Activated naive CD4-positive, alpha-beta T cell treated with anti-CD3 and anti-CD28 coated beads, Interleukin-2, amount 50 U/mL, for 72 hours (primary cell): ENCODE measurements at regions not wholly inside any gene's neighbourhood (a gene's known extent, or its start where the extent isn't known, plus 50 kb on each side); places are given as distances from the start of the nearest gene placed in this dataset.

Experiments
- ATAC-seq, 2 donors: fragments of 150-1000 bp; cut with Tn5 transposase; 2 replicates each; pipeline ENCODE4 v1.10.0; 2021; ENCODE audit warnings: mild to moderate bottlenecking in 2 of 2, moderate library complexity in 2 of 2
- DNase-seq, 2 donors: peaks; one replicate each; pipeline ENCODE4 v3.0.0; 2021 to 2022; ENCODE audit warnings: low spot score in 2 of 2
- H3K27ac Mint-ChIP-seq, 2 donors: one replicate each; pipeline ENCODE4 v1.8.0; 2022; ENCODE audit warnings: mild to moderate bottlenecking in 2 of 2, mixed read lengths in 2 of 2
- H3K36me3 Mint-ChIP-seq, 2 donors: one replicate each; pipeline ENCODE4 v1.8.0; 2022; ENCODE audit warnings: mixed read lengths in 2 of 2
- H3K9me3 Mint-ChIP-seq, 2 donors: one replicate each; pipeline ENCODE4 v1.8.0; 2022; ENCODE audit warnings: mixed read lengths in 2 of 2

DNA sequence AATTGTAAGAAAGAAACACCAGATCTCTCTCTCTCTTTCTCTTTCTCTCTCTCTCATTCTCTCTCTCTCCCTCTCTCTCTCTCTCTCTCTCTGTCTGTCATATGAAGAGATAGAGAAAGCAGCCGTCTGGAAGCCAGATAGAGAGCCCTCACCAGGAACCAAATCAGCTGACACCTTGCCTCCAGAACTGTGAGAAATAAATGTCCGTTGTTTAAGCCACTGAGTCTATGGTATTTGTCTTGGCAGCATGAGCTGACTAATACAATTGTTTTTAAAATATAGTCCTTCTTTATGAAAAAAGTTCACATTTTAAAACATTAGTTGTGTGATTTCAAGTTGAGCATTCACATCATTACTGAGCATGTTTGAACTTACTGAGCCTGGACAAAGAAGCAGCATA, 275.6 kb downstream of the CETN3 start:
- DNase-seq (no peak), ATAC-seq (no peak)
- Mint-ChIP-seq H3K27ac (no peak overlapping the region), H3K36me3 (no peaks in the 10 kb centered on the region), H3K9me3 (no peaks in the 10 kb centered on the region)

DNA sequence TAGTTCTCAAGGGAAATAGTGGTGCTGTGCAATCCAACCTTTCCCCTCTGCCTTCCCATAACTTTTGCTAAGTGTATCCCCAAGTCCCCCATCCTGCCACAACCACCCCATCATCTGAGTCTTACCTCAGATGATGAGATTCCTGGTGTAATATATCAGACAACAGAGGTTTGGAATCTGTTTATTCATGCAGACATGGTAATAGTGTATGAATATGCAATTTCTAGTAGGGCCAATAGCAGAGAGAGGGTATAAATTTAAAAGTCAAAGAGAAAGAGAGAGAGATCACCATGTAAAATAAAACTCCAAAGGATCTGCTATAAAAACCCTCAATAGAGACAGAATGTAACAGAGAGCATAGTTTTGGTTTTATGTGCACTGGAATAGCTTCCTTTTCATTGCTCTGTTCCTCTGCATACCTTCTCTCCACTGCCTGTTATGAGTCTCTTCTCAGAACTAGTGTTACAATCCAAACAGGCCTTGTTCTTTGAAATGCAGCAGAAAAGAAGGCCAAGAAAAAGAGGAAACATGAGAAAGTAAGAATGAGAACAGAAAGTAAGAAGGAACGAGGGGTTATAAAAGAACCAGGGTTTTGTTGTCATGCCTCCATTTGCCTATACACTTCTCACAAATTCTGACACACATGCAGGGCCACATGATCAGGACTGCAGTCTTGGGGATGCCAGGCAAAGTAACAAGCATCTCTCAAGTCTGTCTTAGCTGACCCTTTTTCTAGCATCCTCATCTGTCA, 278.0 kb downstream of the CETN3 start:
- DNase-seq (no peak), ATAC-seq (no peak)
- H3K36me3 Mint-ChIP-seq: no peaks in the 10 kb centered on the region
- H3K9me3 Mint-ChIP-seq: peaks cover 0 to 4% of the 10 kb centered on the region in 2 donors
- H3K27ac Mint-ChIP-seq: no peak overlapping the region

DNA sequence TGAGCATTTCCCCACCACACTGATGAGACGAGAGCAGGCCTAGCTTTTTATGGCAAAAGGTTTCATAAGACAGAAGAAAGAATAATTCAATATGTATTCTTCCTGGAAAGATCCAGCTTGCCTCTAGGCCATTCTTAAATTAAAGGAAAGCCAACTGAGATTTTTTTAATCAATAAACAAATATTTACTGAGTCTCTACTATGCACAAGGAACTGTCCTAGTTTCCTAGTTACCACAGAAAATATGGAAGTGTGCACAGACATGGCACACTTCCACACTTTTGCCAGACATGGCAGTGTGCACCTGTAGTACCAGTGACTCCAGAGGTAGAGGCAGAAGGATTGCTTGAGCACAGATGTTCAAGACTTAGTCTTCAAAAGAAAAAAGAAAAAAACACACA, 281.0 kb downstream of the CETN3 start:
- ATAC-seq (no peak), DNase-seq (no peak)
- Mint-ChIP-seq H3K27ac (no peak overlapping the region), H3K36me3 (no peaks in the 10 kb centered on the region), H3K9me3 (peaks cover 0 to 4% of the 10 kb centered on the region in 2 donors)

DNA sequence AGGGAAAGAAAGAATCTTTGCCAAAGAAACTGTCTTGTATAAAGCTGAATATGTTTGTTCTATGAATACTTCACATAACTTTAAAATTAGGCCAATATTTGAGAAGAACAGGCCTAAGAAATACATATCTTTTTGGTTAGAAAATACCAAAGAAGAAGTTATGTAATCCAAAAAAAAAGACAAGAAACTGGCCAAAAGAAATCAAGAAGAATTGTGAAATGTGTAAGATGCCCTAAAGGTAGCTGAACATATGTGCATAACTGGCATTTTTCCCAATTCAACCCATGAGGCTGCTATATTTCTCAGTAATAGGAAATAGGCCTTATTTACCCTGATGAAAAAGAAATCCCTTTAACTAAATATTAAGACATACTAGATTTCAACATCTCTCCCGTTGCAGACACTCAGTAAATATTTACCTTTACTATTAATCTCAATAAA, 290.0 kb downstream of the CETN3 start:
- Mint-ChIP-seq H3K27ac (no peak overlapping the region), H3K9me3 (peaks cover 0 to 4% of the 10 kb centered on the region in 2 donors), H3K36me3 (no peaks in the 10 kb centered on the region)
- no peak for DNase-seq
- no peak for ATAC-seq

DNA sequence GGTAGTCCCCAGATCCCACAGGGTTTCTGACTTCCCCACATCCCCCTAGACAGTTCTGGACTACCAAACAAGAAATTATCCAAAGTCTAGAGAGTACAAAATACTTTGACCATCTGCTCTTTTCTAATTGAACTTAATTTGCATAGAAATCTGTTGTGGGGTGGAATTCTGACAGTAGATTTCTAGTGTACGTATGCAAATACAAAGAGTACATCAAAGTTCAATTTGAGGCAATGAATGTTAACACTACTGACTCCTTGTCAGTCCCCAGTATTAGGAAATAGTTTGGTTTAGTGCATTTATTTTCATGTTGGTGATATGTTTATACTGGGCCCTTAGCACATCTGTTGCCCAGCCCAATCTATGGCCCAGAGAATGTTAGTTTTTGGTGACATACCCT, 292.6 kb downstream of the CETN3 start:
- Mint-ChIP-seq H3K36me3 (no peaks in the 10 kb centered on the region), H3K9me3 (peaks cover 3 to 4% of the 10 kb centered on the region in 2 donors), H3K27ac (no peak overlapping the region)
- no peak for ATAC-seq
- DNase-seq: no peak

DNA sequence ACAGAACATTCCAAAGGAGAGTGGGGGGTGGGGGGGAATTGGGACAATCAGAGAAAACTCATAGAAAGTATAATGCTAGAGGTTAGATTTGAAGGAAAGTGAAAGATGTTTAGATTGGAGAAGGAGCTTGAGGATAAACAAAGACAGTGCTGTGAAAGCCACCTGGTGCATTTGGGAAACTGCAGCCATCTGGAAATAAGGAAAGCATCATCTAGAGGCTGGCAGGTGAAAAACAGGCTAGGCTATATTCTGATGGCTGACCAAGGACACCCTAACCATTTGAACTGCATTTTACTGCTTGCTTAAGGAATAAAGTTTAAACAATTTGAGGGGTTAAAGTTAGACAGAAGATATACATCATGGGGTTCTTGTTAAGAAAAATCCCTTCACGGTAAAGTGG, 296.4 kb downstream of the CETN3 start:
- H3K36me3 Mint-ChIP-seq: no peaks in the 10 kb centered on the region
- no peak for ATAC-seq

DNA sequence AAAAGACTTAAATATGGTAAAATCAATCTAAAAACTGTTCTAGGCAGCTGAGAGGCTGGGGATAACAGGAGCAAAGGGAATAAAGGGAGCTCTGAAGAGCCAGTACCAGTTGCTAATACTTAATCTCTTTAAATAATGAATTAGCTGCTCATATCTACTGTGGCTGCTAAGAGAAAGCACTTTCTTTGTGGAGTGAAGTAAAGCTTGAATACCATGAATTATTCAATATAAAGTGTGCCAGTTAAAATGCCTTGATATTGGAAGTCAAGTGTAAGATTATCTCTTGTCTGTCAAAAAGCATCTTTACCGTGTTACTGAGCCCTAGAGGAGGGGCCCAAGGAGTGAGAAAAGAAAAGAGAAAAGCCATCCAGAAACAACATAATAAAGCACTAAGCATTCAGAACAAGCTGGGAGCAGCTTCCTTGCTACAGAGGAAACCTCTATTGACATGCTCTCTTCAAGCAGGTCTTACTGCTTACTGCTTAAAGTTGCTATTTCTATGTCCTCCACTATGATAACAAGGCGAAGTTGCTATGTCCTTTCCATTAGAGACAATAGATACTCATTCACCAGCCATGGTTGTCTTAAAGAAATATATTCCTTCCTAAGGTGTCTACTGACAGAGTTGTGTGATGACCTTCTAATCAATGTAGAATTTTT, 297.4 kb downstream of the CETN3 start:
- no peak for ATAC-seq
- Mint-ChIP-seq H3K36me3 (no peaks in the 10 kb centered on the region), H3K9me3 (peaks cover 3 to 4% of the 10 kb centered on the region in 2 donors)

More for the DNA sequence above, 296.4 kb downstream of the CETN3 start:
- no peak for DNase-seq
- peaks cover 3 to 4% of the 10 kb centered on the region in 2 donors for H3K9me3 Mint-ChIP-seq
- no peak overlapping the region for H3K27ac Mint-ChIP-seq

DNA sequence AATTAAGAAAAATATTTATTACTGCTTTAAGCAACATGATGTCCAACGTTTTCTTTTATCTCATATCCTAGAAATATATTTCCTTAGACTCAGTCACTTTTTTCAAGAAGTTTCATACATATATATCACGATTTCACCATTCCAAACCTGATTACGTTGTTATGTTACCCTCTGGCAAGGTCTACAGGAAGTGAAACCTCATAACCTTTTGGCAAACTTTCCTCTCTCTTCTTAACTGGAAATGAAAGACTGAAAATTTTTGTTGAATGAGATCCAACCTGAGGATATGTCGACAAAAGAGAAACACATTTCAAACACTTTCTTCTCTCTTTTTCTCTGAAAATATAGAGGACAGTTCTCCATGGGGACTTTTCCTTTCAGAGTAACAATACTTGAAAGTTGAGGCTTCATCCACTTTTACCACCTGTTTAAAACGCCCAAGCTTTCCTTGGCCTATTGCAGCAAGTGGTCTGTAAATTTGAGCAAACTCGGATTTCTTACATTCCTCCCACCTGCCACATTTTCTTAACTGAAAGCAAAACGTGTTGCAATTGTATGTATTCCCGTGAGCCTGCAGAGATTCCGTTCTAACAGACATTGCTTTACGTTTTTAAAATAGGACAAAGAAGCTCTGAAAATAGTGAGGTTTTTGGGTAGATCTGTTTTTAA, 298.1 kb downstream of the CETN3 start:
- Mint-ChIP-seq H3K9me3 (peaks cover 2 to 3% of the 10 kb centered on the region in 2 donors), H3K36me3 (no peaks in the 10 kb centered on the region), H3K27ac (no peak overlapping the region)
- DNase-seq: no peak
- no peak for ATAC-seq

More for the DNA sequence above, 297.4 kb downstream of the CETN3 start:
- H3K27ac Mint-ChIP-seq: no peak overlapping the region
- DNase-seq: no peak

DNA sequence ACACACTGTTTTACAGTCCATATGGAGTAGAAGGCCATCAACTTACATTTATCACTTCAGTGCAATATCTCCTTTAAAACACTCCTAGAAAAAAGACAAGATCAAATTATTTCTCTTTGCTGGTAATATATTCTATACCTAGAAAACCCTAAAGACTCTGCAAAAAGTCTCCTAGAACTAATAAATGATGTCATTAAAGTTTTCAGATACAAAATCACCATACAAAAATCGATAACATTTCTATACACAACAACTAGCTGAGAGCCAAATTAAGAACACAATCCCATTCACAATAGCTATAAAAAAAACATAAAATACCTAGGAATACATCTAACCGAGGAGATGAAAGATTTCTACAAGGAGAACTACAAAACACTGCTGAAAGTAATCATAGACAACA, 300.3 kb downstream of the CETN3 start:
- H3K9me3 Mint-ChIP-seq: peaks cover 8 to 16% of the 10 kb centered on the region in 2 donors
- no peak for ATAC-seq
- H3K27ac Mint-ChIP-seq: no peak overlapping the region
- no peaks in the 10 kb centered on the region for H3K36me3 Mint-ChIP-seq
- no peak for DNase-seq

DNA sequence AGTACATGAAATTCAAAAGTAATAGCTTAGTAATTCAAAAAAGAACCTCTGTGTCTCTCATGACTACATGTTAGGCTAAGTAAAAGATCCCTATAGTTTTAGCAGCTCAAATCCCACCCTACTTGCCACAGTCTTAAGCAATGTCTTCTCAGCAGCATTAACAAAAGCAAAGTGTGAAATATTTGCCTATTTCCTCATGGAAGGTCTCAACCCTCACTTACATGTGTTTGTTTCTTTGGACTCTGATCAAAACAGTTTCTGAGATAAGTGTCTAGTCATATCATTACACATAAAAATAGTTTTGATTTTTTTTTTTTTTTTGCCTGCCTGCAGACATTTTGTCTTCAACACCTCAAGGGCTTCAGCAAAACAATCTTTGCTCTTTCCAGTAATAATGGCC, 310.5 kb downstream of the CETN3 start:
- no peak for ATAC-seq
- H3K9me3 Mint-ChIP-seq: peaks cover 0 to 3% of the 10 kb centered on the region in 2 donors
- no peak for DNase-seq
- H3K27ac Mint-ChIP-seq: no peak overlapping the region
- no peaks in the 10 kb centered on the region for H3K36me3 Mint-ChIP-seq

DNA sequence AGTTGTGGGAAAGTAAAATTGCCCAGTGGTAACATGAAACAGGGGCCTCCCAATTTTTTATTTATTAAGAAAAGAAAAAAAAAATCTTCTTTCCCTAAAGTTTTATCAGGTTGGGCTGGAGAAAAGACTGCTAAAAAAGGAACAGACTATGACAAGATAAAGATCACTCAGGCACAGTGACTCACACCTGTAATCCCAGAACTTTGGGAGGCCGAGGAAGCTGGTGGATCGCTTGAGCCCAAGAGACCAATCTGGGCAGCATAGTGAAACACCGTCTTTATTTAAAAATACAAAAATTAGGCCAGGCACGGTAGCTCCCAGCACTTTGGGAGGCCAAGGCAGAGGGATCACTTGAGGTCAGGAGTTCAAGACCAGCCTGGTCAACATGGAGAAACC, 312.5 kb downstream of the CETN3 start:
- Mint-ChIP-seq H3K9me3 (peaks cover 0 to 3% of the 10 kb centered on the region in 2 donors), H3K36me3 (no peaks in the 10 kb centered on the region), H3K27ac (no peak overlapping the region)
- DNase-seq (no peak), ATAC-seq (no peak)

DNA sequence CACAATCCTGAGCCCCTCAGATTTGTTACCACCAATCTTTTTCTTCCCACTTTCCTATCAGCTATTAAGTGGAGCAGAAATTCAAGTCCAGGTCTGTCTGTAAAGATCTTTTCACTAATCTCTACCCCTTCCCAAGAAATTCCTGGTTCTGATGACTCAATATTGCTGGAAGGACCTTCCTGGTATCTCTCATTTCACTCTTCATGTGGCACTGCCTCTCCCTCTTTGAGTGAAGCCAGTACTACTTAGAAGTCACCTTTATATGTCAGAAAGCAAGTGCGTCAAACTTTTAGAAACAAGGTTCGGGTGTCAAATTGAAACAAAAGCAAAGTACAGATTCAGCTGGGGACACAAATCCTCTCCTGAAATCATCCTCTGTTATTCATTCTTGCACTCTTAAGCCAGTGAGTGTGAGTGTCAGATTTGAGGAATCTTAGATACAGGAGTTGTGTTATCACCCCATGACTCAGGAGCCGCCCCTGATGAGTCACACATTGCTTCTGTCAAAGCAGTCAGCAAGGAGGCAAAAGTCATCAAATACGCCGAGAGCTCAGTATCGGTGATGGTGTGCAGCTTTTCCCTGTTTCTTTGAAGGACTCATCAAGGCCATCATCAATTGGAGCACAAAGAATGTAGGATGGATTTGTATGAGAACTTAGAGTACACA, 313.0 kb downstream of the CETN3 start:
- no peaks in the 10 kb centered on the region for H3K36me3 Mint-ChIP-seq
- ATAC-seq: no peak
- no peak overlapping the region for H3K27ac Mint-ChIP-seq
- H3K9me3 Mint-ChIP-seq: peaks cover 0 to 3% of the 10 kb centered on the region in 2 donors
- DNase-seq: no peak

DNA sequence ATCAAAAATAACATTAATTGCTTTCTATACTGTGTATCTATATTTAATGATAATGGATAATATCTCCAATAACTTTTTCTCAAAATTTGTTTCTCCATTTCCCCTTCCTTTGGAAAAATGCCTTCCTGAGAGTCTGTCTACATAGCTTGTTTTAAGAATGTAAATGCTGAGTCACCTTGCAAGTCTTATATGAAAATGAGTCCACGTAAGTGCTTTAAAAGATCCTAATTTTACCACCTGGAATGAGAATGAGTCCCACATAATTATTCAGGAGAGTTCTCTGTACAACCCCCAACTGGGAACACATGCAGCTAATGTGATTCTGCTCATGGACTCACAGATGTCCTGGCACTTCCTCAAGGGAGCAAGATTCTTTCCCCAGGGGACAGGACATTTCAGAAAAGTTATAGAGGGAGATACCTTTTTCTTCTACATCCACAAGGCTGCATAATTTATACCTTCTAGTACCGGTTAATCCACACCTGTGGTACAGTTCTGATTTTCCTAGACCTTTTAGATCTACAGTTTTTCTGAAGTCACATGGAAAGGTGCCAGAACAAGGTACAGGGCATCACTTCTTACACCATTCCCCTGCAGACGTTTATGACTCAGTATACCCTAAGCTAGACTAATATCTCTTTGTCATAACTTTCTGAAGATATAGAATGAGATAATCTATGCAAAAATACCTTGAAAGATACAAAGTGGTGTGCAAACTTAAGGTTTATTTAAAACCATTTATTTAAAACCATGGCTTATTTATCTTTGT, 314.1 kb downstream of the CETN3 start:
- H3K9me3 Mint-ChIP-seq: peaks cover 0 to 2% of the 10 kb centered on the region in 2 donors
- DNase-seq: no peak
- no peak for ATAC-seq
- no peak overlapping the region for H3K27ac Mint-ChIP-seq
- H3K36me3 Mint-ChIP-seq: no peaks in the 10 kb centered on the region

DNA sequence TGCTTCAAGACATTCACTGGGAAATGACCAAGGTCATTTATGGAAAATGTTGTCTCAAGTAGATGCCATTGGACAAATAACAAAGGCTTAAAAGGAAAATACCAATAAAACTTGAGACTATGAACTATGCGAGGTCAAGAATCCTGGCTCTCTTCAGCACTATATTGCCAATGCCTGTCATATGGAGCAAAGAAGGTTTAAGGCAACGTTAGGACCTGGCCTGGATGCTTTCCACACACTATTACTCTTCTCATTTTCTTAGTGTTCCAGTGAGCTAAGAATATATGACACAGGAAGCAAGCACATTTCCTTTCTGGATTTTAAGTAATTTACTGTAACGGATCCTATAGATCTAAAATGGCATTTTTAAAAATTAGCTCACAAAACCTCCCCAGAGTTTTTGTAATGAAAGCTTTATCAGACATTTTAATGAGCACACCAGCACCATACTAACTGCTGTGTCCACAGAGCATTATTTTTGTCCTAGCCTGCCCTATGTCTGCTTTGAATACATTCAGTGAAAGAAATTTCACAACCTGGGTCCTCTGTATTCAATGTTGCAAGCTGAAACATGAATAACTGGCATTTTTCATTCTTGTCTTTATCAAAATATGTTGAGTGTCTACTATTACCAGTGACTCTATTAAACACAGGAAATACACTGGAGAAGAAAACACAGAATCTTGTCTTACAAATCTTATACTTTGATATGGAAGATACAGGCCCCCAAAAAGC, 315.6 kb downstream of the CETN3 start:
- ATAC-seq (no peak), DNase-seq (no peak)
- Mint-ChIP-seq H3K9me3 (peaks cover 2 to 9% of the 10 kb centered on the region in 2 donors), H3K36me3 (no peaks in the 10 kb centered on the region), H3K27ac (no peak overlapping the region)

DNA sequence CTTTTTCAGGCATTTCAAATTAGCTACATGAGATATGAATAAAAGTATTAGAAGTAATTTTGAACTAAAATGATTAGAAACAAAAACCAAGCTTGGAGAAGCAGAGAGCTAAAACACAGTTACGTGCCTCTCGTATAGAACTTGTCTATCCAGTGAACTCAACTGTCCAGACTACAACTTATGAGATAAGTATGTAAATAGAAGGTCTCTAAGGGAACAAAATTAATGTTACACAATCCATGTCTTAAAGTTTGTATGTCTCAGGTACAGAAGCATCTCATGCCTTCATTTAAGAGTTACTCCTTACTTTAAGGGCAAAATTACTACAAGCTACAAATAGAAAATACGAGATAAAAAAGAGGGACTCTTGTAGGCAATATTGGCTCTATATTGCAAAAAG, 316.8 kb downstream of the CETN3 start:
- no peaks in the 10 kb centered on the region for H3K36me3 Mint-ChIP-seq
- ATAC-seq: no peak
- peaks cover 5 to 11% of the 10 kb centered on the region in 2 donors for H3K9me3 Mint-ChIP-seq
- no peak overlapping the region for H3K27ac Mint-ChIP-seq
- no peak for DNase-seq

DNA sequence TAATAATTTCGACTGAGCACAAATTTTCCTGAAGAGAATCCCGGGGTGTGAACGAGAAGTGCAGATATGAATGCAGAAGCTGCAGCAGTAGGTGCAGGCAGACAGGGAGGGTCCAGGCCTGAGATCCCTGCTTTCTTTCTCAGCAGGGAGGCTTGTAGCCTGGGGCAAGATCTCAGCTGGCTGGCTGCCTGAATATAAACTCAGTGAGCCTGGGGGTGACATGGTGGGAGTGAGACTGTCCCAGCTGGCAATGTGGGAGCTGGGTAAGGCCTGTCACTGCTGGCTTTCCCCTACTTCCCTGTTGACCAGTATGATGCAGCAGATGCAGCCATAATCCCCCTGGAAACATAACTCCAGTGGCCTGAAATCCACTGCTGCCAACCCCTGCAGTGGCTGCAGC, 325.2 kb downstream of the CETN3 start:
- H3K27ac Mint-ChIP-seq: no peak overlapping the region
- DNase-seq: no peak
- no peaks in the 10 kb centered on the region for H3K36me3 Mint-ChIP-seq
- peaks cover 30 to 34% of the 10 kb centered on the region in 2 donors for H3K9me3 Mint-ChIP-seq
- ATAC-seq: no peak
